Common myeloid progenitor, CD34-positive (primary cell): ENCODE measurements at regions not wholly inside any gene's neighbourhood (a gene's known extent, or its start where the extent isn't known, plus 50 kb on each side); places are given as distances from the start of the nearest gene placed in this dataset.

Source experiments
- CTCF ChIA-PET: fragments of 350-600 bp; sonication (Branson Sonifier 250); formaldehyde crosslinking; loops from one replicate; lab custom pipeline; 2021; ENCODE audit warnings: antibody characterized with exemption; lab: Charles Lee
- POLR2A ChIA-PET: fragments of 350-600 bp; sonication (Branson Sonifier 250); formaldehyde crosslinking; loops from one replicate; lab custom pipeline; 2021; ENCODE audit warnings: antibody characterized with exemption; lab: Charles Lee
- DNase-seq, 3 donors: peaks; one replicate each; pipeline versions ENCODE4 v3.0.0 to v3.0.0-alpha.2; 2013
- H3K27ac ChIP-seq, 2 experiments: 1 replicate in 1 of 2; 2 replicates in 1 of 2; pipeline ENCODE4 v1.7.0; 2013; ENCODE audit warnings: inconsistent platforms in 2 of 2, low read length in 2 of 2, mild to moderate bottlenecking in 2 of 2, low read depth in 1 of 2, moderate library complexity in 1 of 2; ENCODE audit not compliant: severe bottlenecking in 2 of 2, insufficient read depth in 1 of 2, poor library complexity in 1 of 2
- H3K27me3 ChIP-seq, 5 experiments: replicated peaks in 2 of 5; 1 replicate in 3 of 5; 2 replicates in 2 of 5; pipeline versions ENCODE4 v1.6.1 to v1.7.0; 2013; ENCODE audit warnings: low read length in 4 of 5, mild to moderate bottlenecking in 2 of 5, moderate library complexity in 2 of 5, inconsistent platforms in 1 of 5; ENCODE audit not compliant: insufficient read depth in 5 of 5, control insufficient read depth in 4 of 5
- H3K36me3 ChIP-seq, 4 experiments: 1 replicate in 2 of 4; 2 replicates in 2 of 4; pipeline versions ENCODE4 v1.6.1 to v1.7.0; 2013; ENCODE audit warnings: low read length in 3 of 4, control low read depth in 1 of 4, mild to moderate bottlenecking in 1 of 4; ENCODE audit not compliant: control insufficient read depth in 4 of 4, insufficient read depth in 4 of 4
- H3K4me1 ChIP-seq, 4 experiments: 1 replicate in 3 of 4; 2 replicates in 1 of 4; pipeline versions ENCODE4 v1.6.1 to v1.7.1; 2013; ENCODE audit warnings: low read length in 3 of 4, mild to moderate bottlenecking in 3 of 4, control low read depth in 1 of 4, inconsistent platforms in 1 of 4, moderate library complexity in 1 of 4; ENCODE audit not compliant: control insufficient read depth in 4 of 4, insufficient read depth in 4 of 4; ENCODE audit errors: control extremely low read depth in 1 of 4
- H3K4me3 ChIP-seq, 7 experiments: 1 replicate in 4 of 7; 2 replicates in 3 of 7; pipeline versions ENCODE4 v1.5.1 to v1.7.0; 2013; ENCODE audit warnings: mild to moderate bottlenecking in 7 of 7, low read length in 6 of 7, moderate library complexity in 6 of 7, inconsistent platforms in 2 of 7, low read depth in 2 of 7, control low read depth in 1 of 7; ENCODE audit not compliant: insufficient read depth in 4 of 7, control insufficient read depth in 1 of 7; ENCODE audit errors: extremely low read depth in 1 of 7
- H3K9me3 ChIP-seq, 5 experiments: 1 replicate in 4 of 5; 2 replicates in 1 of 5; pipeline versions ENCODE4 v1.6.1 to v1.7.1; 2013; ENCODE audit warnings: low read length in 4 of 5, mild to moderate bottlenecking in 2 of 5, inconsistent platforms in 1 of 5, low read depth in 1 of 5, moderate library complexity in 1 of 5; ENCODE audit not compliant: control insufficient read depth in 4 of 5, insufficient read depth in 2 of 5; ENCODE audit errors: control extremely low read depth in 1 of 5
- WGBS: methylation state at CpG from one replicate; pipeline ENCODE4 v1.1.5; 2013; ENCODE audit not compliant: insufficient coverage; 5-methylcytosine and 5-hydroxymethylcytosine counted together

DNA sequence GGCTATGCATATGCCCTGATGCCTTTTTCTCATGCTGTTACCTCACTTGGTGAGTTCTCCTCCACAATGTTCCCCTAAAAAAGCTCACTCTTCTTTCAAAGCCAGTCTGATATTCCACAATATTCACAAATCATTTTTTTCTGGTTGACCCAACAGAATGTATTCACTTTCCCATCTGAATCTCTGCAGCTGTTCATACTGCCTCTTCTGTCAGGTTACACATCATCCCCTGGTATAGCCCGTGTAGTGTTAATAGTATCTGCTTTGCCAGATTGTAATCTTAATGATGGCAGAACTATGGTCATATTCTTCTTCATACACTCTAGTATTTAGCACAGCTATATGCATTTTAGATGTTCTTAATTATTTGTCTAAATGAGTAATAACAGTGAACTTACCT, 544.3 kb downstream of the EFNB2 start:
- no CpG with 5 or more reads among the region's 1 CpG for WGBS
- POLR2A ChIA-PET: interaction anchor here (0.7 kb wide), 1 partner anchor 149 kb away, joined by 3 read pairs; no protein-coding TSS in a partner anchor
- H3K4me3 ChIP-seq: no peak overlapping the region
- H3K4me1 ChIP-seq: no peaks in the 10 kb centered on the region
- CTCF ChIA-PET: no interaction called here
- no peak for DNase-seq
- no peak overlapping the region for H3K27ac ChIP-seq
- H3K9me3 ChIP-seq: no peaks in the 10 kb centered on the region
- no peaks in the 10 kb centered on the region for H3K27me3 ChIP-seq
- no peaks in the 10 kb centered on the region for H3K36me3 ChIP-seq

DNA sequence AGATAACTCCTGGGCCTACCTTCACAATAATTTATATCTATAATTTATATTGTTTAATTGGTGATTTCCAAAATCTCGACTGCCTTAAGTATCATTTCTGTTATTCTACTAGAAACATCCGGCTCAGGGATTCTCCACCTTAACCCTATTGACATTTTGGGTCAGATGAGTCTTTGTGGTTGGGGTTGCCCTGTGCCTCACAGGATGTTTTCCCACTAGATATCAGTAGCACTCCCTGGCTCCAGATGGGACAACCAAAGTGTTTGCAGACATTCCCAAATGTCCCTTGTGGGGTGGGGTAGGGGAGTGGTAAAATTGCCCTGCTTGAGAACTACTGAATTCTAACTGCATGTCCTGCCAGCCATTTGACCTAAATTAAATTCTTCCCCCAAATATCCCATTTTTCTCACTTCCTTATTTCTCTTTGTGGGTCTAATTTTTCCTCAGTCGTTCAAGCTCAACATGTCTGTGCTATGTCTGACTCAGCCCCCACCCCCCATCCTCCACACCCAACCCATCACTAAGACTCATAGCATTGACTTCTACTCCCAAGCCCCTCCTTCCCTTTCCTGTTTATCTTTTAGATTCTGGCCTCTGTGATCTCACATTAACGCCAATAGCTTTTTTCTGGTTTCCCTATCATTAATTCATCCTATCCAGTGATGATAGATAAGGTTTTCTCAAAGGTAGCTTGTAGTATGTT, 545.1 kb downstream of the EFNB2 start:
- Histone ChIP-seq H3K4me3 (no peak overlapping the region), H3K27me3 (no peaks in the 10 kb centered on the region), H3K4me1 (no peaks in the 10 kb centered on the region), H3K9me3 (no peaks in the 10 kb centered on the region), H3K36me3 (no peaks in the 10 kb centered on the region), H3K27ac (no peak overlapping the region)
- CTCF ChIA-PET: interaction anchor here (1.8 kb wide), 1 partner anchor 10 kb away, joined by 3 read pairs; no protein-coding TSS in a partner anchor
- WGBS: 60% methylated on average over 1 of the region's 4 CpGs
- POLR2A ChIA-PET: interaction anchor here (0.7 kb wide), 1 partner anchor 148 kb away, joined by 3 read pairs; no protein-coding TSS in a partner anchor
- DNase-seq: no peak

DNA sequence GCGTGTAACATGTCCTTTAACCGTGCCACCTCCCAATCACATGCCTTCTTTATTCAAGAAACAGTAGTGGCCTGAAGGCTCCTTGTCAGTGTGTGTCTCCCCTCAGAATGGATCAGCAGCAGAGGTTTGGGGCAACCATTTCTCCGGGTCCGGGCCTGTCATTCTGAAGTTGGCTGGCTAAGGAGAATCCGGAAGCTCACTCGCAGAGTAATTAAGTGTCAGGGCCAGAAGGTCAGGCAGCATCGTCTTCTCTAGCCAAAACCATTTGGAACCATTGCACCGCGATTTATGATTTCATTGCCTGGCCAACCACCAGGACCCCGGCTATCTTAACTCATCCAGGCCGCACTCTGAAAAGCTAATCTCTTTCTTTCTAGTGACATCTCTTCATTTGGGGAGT, 550.8 kb downstream of the EFNB2 start:
- no peak overlapping the region for H3K27ac ChIP-seq
- H3K4me3 ChIP-seq: no peak overlapping the region
- no peaks in the 10 kb centered on the region for H3K27me3 ChIP-seq
- no peaks in the 10 kb centered on the region for H3K4me1 ChIP-seq
- DNase-seq: no peak
- 95% methylated on average over 9 of the region's 11 CpGs for WGBS
- H3K36me3 ChIP-seq: no peaks in the 10 kb centered on the region
- ChIA-PET CTCF (interaction anchor here (1.0 kb wide), 1 partner anchor 20 kb away, joined by 3 read pairs; no protein-coding TSS in a partner anchor), POLR2A (no interaction called here)
- H3K9me3 ChIP-seq: no peaks in the 10 kb centered on the region

DNA sequence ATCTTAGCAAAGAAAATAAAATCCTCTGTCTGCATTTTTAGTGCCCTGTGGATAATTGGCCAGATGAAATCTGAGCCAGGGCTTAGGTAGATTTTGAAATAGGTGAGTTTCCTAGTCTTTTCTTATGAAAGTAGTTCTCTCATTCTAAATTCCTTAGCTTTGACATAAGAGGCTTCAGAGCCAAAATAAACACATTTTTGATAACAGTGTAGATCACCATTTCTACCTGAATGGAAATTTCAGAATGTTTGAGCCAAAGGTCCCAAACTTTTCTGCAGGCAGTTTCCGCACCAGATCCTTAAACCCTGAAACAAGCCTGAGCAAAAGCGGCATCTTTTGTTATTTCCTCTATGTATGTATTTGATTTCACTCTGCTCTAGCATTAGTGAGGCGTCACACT, 551.2 kb downstream of the EFNB2 start:
- WGBS: 92% methylated on average over 2 of the region's 3 CpGs
- H3K27me3 ChIP-seq: no peaks in the 10 kb centered on the region
- ChIA-PET POLR2A (no interaction called here), CTCF (no interaction called here)
- H3K4me1 ChIP-seq: no peaks in the 10 kb centered on the region
- no peaks in the 10 kb centered on the region for H3K36me3 ChIP-seq
- no peak overlapping the region for H3K4me3 ChIP-seq
- H3K9me3 ChIP-seq: no peaks in the 10 kb centered on the region
- no peak for DNase-seq
- H3K27ac ChIP-seq: no peak overlapping the region

DNA sequence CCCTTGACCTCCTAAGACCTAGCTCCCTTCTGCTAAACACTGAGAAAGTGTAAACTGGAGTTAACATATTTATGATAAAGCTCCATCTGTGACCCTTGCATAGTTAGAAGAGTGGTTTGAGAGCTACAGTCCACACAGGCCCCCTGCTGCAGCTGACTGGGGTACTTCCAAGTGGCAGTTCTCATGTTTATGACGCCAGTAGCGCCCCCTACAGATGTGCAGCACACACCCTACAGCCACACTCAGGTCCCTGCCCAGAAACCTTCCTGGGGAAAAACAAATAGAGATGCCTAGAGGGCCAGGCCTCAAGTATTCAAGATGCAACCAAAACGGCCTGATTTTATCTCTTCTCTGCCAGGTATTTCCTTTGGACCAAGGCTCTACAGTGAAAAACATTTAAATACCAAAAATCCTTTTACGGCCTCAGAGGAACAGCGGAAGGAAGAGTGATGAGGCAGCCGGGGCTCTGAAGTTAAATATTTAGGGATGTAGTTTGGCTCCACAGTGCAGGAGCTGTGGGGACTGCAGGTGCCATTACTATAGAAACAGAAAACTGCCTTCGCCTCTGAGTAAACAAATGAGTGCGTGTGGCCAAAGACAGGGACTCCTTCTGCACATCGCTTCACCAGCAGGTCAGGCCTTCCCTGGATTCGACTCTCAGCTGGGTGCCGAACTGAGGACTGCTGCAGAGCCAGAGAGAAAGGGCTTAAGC, 553.1 kb downstream of the EFNB2 start:
- ChIA-PET CTCF (interaction anchor here (0.9 kb wide), 1 partner anchor 22 kb away, joined by 3 read pairs; no protein-coding TSS in a partner anchor), POLR2A (no interaction called here)
- 75% methylated on average over 4 of the region's 11 CpGs for WGBS

DNA sequence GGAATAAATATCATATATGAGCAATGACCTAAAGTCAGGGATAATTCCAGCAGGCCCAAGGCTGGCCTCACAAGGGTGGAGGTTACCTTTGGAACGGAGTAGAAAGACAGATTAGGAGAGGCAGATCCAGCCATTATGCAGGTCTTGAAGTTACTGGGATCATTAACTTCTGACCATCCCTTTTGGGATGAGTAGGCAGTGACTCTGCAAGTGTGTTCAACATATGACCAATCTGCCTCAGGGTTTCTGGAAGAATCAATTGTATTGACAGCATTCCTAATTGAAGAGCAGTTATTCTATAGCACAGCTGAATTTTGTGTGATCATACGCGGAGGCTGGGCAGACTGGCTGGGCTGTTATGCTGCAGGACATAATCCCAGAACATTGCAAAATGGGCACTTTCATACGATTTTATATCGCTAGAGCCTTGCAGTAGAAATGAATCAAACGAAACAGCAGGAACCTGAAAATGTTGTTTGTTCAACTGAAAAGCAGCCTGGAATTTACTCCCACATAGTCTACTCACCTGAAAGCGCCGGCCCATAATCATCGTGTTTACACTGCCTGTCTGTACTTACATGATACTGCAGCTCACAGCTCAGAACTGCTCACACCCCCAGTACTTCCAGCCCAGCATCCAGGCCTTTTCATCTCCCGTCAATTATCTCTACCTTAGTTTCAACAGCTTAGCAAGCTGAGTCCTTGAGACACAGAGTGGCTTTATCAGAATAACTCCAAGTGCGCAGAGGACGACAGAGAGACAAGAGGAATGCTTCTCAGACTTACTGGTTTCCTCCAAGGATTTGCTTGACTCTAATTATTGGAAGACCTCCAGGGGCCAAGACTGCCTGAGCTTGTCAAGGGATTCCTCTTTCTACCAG, 556.1 kb downstream of the EFNB2 start:
- Histone ChIP-seq H3K9me3 (no peaks in the 10 kb centered on the region), H3K27me3 (no peaks in the 10 kb centered on the region), H3K4me1 (no peaks in the 10 kb centered on the region), H3K4me3 (no peak overlapping the region), H3K36me3 (no peaks in the 10 kb centered on the region), H3K27ac (no peak overlapping the region)
- WGBS: 92% methylated on average over 12 of the region's 12 CpGs
- ChIA-PET CTCF (no interaction called here), POLR2A (no interaction called here)
- no peak for DNase-seq

More for the DNA sequence above, 553.1 kb downstream of the EFNB2 start:
- H3K9me3 ChIP-seq: no peaks in the 10 kb centered on the region
- H3K27me3 ChIP-seq: no peaks in the 10 kb centered on the region
- no peaks in the 10 kb centered on the region for H3K4me1 ChIP-seq
- H3K36me3 ChIP-seq: no peaks in the 10 kb centered on the region
- H3K27ac ChIP-seq: no peak overlapping the region
- DNase-seq: no peak
- H3K4me3 ChIP-seq: no peak overlapping the region
